ENCODE measurements at regions not wholly inside any gene's neighbourhood (a gene's known extent, or its start where the extent isn't known, plus 50 kb on each side); places are given as distances from the start of the nearest gene placed in this dataset.

- no peak for TF ChIP-seq EP300 (IDR thresholded peaks at IDR 0.05)
- H3K9me3 ChIP-seq: peaks cover 0 to 3% (median 0%) of the 10 kb centered on the region in 4 donors
- no peaks in the 10 kb centered on the region for H3K27me3 ChIP-seq
- 30 to 34% methylated on average over 7 of the region's 7 CpGs for WGBS, 2 donors
- ATAC-seq (ENCODE audit: low FRiP score in 2 of 2) (no peak), DNase-seq (no peak)
- no peaks in the 10 kb centered on the region for H3K36me3 ChIP-seq
- no peak overlapping the region for H3K4me3 ChIP-seq
- H3K4me1 ChIP-seq: no peaks in the 10 kb centered on the region
- H3K27ac ChIP-seq: no peak overlapping the region
Measured at GRCh38 chr2:175457895-175458448, 276.5 kb upstream of the ATP5MC3 start.

GRCh38 chr2:175454953-175455389 is 273.5 kb upstream of the ATP5MC3 start:
- Histone ChIP-seq H3K4me3 (no peak overlapping the region), H3K36me3 (no peaks in the 10 kb centered on the region), H3K9me3 (no peaks in the 10 kb centered on the region), H3K4me1 (no peaks in the 10 kb centered on the region), H3K27ac (no peak overlapping the region), H3K27me3 (no peaks in the 10 kb centered on the region)
- peak in 1 of 2 donors; percentile 13 for DNase-seq
- no peak for ATAC-seq (ENCODE audit: low FRiP score in 2 of 2)
- no peak for TF ChIP-seq CTCF (IDR thresholded peaks at IDR 0.05)
- no peak for TF ChIP-seq EP300 (IDR thresholded peaks at IDR 0.05)
- TF ChIP-seq POLR2AphosphoS5 (IDR thresholded peaks at IDR 0.05): no peak
- no peak for TF ChIP-seq POLR2A (IDR thresholded peaks at IDR 0.05)
- WGBS, 2 donors: 93 to 95% methylated on average over 4 of the region's 4 CpGs

GRCh38 chr2:175450029-175450760 is 268.7 kb upstream of the ATP5MC3 start:
- Histone ChIP-seq H3K4me3 (no peak overlapping the region), H3K36me3 (no peaks in the 10 kb centered on the region), H3K27ac (no peak overlapping the region), H3K9me3 (no peaks in the 10 kb centered on the region), H3K4me1 (no peaks in the 10 kb centered on the region), H3K27me3 (no peaks in the 10 kb centered on the region)
- WGBS, 2 donors: 71 to 80% methylated on average over 2 of the region's 2 CpGs
- no peak for ATAC-seq (ENCODE audit: low FRiP score in 2 of 2)
- DNase-seq: no peak
- TF ChIP-seq POLR2A (IDR thresholded peaks at IDR 0.05) (no peak), CTCF (IDR thresholded peaks at IDR 0.05) (no peak), POLR2AphosphoS5 (IDR thresholded peaks at IDR 0.05) (no peak), EP300 (IDR thresholded peaks at IDR 0.05) (no peak)

GRCh38 chr2:175449616-175450015 is 268.1 kb upstream of the ATP5MC3 start:
- Histone ChIP-seq H3K36me3 (no peaks in the 10 kb centered on the region), H3K4me1 (no peaks in the 10 kb centered on the region), H3K27ac (no peak overlapping the region), H3K4me3 (no peak overlapping the region), H3K9me3 (no peaks in the 10 kb centered on the region), H3K27me3 (no peaks in the 10 kb centered on the region)
- DNase-seq: no peak
- no peak for ATAC-seq (ENCODE audit: low FRiP score in 2 of 2)
- no peak for TF ChIP-seq POLR2A (IDR thresholded peaks at IDR 0.05)
- TF ChIP-seq EP300 (IDR thresholded peaks at IDR 0.05): no peak
- no peak for TF ChIP-seq CTCF (IDR thresholded peaks at IDR 0.05)
- TF ChIP-seq POLR2AphosphoS5 (IDR thresholded peaks at IDR 0.05): no peak

DNA sequence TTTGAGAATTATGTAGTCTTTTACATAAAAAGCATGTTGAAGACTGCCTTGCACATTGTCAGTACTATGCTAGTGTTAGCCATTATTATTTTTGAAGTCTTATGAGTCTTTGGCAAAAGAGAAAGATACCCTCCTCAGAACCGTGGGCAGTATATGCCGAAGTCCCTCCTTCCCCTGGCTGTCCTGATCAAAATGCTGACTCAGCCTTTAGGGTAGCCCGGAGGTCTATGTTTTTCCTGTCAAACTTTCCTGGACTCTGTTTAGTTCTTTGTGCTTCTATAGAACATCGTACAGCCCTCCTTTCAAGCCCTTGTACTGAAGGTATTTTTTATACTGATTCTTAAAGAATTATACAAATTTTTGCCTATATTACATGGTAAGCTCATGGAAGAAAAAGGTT is 264.7 kb upstream of the ATP5MC3 start:
- WGBS, 2 donors: 60 to 68% methylated on average over 4 of the region's 4 CpGs
- no peak for ATAC-seq (ENCODE audit: low FRiP score in 2 of 2)
- TF ChIP-seq CTCF (IDR thresholded peaks at IDR 0.05): no peak
- no peak for TF ChIP-seq POLR2A (IDR thresholded peaks at IDR 0.05)
- no peak for TF ChIP-seq POLR2AphosphoS5 (IDR thresholded peaks at IDR 0.05)
- TF ChIP-seq EP300 (IDR thresholded peaks at IDR 0.05): no peak

More for the DNA sequence above, 264.7 kb upstream of the ATP5MC3 start:
- no peak for DNase-seq
- no peak overlapping the region for H3K4me3 ChIP-seq
- H3K9me3 ChIP-seq: no peaks in the 10 kb centered on the region
- H3K27me3 ChIP-seq: no peaks in the 10 kb centered on the region
- H3K4me1 ChIP-seq: no peaks in the 10 kb centered on the region
- H3K36me3 ChIP-seq: no peaks in the 10 kb centered on the region
- H3K27ac ChIP-seq: no peak overlapping the region
